ENCODE measurements at regions not wholly inside any gene's neighbourhood (a gene's known extent, or its start where the extent isn't known, plus 50 kb on each side); places are given as distances from the start of the nearest gene placed in this dataset.
"Not testable (repeated sequence)": the region's sequence is repeated elsewhere in the genome, so short reads cannot be mapped to it uniquely, and the experiment has no call there.

DNA sequence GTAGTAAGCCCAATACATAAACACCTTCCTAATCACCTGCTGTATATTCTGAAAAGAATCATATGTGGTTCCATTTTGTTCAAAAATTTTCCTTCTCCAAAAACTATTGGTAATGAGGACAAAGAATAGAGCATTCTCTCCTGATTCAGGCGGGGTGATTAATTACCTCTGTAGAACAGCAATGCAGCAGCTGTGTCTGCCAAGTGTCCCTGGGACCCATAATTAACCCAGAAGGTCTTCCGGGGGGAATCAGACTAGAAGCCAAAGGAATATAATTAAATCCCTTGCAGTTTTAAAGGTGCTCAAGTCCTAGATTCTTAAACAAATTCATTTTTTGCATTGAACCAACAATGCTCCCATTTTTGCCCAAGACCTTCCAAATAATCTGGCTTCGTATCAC is 60.3 kb upstream of the ABLIM1 start:
- Histone ChIP-seq H3K4me3 (replicated peaks in 1 of 3) (no peak overlapping the region), H3K36me3 (no peaks in the 10 kb centered on the region), H3K9me3 (no peaks in the 10 kb centered on the region), H3K4me1 (peaks cover 67 to 82% of the 10 kb centered on the region in 2 donors), H3K27me3 (no peaks in the 10 kb centered on the region), H3K27ac (peak overlapping the region in 1 of 3 donors; percentile 58)
- intact Hi-C loops (cut with DNase I), result no loop called here
- 81 to 93% methylated on average over 3 of the region's 3 CpGs for WGBS, 2 donors
- DNase-seq, result no peak
- TF ChIP-seq, protein P1, sequence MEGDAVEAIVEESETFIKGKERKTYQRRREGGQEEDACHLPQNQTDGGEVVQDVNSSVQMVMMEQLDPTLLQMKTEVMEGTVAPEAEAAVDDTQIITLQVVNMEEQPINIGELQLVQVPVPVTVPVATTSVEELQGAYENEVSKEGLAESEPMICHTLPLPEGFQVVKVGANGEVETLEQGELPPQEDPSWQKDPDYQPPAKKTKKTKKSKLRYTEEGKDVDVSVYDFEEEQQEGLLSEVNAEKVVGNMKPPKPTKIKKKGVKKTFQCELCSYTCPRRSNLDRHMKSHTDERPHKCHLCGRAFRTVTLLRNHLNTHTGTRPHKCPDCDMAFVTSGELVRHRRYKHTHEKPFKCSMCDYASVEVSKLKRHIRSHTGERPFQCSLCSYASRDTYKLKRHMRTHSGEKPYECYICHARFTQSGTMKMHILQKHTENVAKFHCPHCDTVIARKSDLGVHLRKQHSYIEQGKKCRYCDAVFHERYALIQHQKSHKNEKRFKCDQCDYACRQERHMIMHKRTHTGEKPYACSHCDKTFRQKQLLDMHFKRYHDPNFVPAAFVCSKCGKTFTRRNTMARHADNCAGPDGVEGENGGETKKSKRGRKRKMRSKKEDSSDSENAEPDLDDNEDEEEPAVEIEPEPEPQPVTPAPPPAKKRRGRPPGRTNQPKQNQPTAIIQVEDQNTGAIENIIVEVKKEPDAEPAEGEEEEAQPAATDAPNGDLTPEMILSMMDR (IDR thresholded peaks at IDR 0.05), result no peak
- TF ChIP-seq POLR2A (IDR thresholded peaks at IDR 0.05), result no peak

DNA sequence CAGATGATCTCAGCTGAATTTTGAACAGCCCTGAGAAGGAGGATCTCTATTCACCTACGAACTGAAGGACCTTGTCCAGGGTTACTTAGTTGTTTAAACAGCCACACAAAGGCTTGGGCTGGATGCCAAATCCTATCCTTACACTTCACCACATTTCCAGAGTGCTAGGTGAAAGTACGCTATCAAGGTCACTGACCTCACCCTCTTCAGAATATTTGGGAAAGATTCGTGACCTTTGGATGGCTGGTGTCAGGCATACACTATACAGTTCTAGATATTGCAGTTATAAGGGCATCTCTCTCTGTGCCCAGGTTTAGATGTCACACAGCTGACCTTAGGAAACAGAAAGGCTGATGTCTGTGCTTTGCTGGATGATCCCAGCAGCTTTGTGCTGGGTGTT is 61.2 kb upstream of the ABLIM1 start:
- DNase-seq, result peak; percentile 69 to 75
- peak overlapping the region; percentile 37 to 58 (median 57) for H3K27ac ChIP-seq
- WGBS, 2 donors, result 29 to 41% methylated on average over 3 of the region's 3 CpGs
- H3K27me3 ChIP-seq, result no peaks in the 10 kb centered on the region
- TF ChIP-seq POLR2A (IDR thresholded peaks at IDR 0.05), result no peak
- TF ChIP-seq, protein P1 (IDR thresholded peaks at IDR 0.05), result no peak
- H3K4me3 ChIP-seq (replicated peaks in 1 of 3), result no peak overlapping the region
- H3K36me3 ChIP-seq, result no peaks in the 10 kb centered on the region
- no peaks in the 10 kb centered on the region for H3K9me3 ChIP-seq
- intact Hi-C loops (cut with DNase I), result no loop called here
- H3K4me1 ChIP-seq, result peaks cover 62 to 75% of the 10 kb centered on the region in 2 donors

DNA sequence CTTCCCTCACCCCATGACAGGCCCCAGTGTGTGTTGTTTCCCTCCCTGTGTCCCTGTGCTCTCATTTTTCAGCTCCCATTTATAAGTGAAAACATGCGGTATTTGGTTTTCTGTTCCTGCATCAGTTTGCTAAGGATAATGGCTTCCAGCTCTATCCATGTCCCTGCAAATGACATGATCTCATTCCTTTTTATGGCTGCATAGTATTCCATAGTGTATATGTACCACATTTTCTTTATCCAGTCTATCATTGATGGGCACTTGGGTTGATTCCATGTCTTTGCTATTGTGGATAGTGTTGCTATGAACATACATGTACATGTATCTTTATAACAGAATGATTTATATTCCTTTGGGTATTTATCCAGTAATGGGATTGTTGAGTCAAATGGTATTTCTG is 61.9 kb upstream of the ABLIM1 start:
- H3K4me3 ChIP-seq (replicated peaks in 1 of 3); H3K9me3 ChIP-seq; intact Hi-C loops (cut with DNase I); H3K27me3 ChIP-seq; H3K36me3 ChIP-seq; DNase-seq: not testable (repeated sequence)
- peaks cover 59 to 68% of the 10 kb centered on the region in 2 donors for H3K4me1 ChIP-seq
- peak overlapping the region in 2 of 3 donors; percentile 57 to 58 for H3K27ac ChIP-seq
- WGBS, 2 donors, result 96 to 97% methylated on average over 1 of the region's 1 CpG

DNA sequence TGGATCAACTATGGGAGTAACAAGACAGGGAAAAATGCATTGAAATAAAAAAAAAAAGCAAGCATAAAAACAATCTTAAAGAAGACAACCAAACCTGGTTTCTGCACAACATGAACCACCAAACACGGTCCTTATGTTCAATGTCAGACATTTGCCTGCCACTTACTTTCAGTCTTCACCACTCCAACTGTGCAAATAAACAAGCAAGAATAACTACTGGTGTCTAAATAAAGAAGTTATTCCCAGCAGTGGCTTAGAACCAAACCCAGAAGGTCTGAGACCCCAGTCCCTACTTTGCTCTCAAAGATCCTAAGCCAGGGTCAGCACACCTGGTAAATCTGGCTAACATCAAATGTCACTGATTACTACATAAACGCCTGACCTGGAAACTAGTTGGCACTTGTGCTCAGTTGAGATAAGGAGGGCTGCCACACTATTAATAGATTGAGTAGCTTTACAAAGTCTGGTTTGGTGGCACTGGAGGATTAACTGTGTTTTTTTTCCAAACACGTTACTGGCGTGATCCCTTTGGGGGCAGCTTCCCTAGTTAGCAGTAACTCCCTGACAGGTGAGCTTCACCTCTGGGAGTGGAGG is 62.7 kb upstream of the ABLIM1 start:
- Histone ChIP-seq H3K4me1 (peaks cover 54 to 61% of the 10 kb centered on the region in 2 donors), H3K4me3 (replicated peaks in 1 of 3) (no peak overlapping the region), H3K36me3 (no peaks in the 10 kb centered on the region), H3K9me3 (no peaks in the 10 kb centered on the region), H3K27me3 (no peaks in the 10 kb centered on the region), H3K27ac (peak overlapping the region in 2 of 3 donors; percentile 57 to 58)
- intact Hi-C loops (cut with DNase I), result no loop called here
- peak in 1 of 2 donors; percentile 18 for DNase-seq
- TF ChIP-seq, protein P1 (IDR thresholded peaks at IDR 0.05), result no peak
- TF ChIP-seq POLR2A (IDR thresholded peaks at IDR 0.05), result no peak
- WGBS, 2 donors, result 30 to 31% methylated on average over 2 to 4 of the region's 4 CpGs

DNA sequence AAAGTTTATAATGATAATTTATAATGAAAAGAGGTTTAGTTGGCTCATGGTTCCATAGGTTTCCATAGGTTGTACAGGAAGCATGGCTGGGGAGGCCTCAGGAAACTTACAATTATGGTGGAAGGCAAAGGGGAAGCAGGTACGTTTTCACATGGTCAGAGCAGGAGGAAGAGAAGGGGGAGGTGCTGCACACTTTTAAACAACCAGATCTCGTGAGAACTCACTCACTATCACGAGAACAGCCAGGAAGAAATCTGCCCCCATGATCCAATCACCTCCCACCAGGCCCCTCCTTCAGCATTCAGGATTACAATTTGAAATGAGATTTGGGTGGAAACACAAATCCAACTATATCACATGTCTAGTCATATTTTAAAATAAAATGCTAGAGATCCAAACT is 64.1 kb upstream of the ABLIM1 start:
- 73 to 81% methylated on average over 3 of the region's 3 CpGs for WGBS, 2 donors

DNA sequence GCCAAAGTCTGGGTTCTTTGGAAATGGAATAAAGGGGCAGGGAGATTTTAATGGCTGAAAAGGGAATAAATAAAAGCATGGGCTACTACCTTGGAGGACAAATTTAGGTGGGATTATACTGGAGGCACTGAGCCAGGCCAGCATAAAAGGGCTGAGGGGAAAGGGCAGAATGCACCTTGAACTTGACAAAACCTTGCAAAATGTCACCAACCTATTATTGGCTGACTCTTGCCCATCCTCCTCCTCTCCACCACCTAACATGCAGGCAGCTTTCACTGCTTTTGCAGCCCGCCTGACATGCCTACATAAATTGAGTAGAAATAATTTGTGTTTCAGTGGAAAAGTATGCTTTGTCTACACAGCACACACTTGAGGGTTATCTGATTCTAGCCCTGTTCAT is 65.3 kb upstream of the ABLIM1 start:
- WGBS, 2 donors, result 87 to 94% methylated on average over 1 of the region's 1 CpG
- Histone ChIP-seq H3K27me3 (no peaks in the 10 kb centered on the region), H3K27ac (no peak overlapping the region), H3K4me1 (peaks cover 45 to 56% of the 10 kb centered on the region in 2 donors), H3K36me3 (no peaks in the 10 kb centered on the region), H3K9me3 (no peaks in the 10 kb centered on the region), H3K4me3 (replicated peaks in 1 of 3) (no peak overlapping the region)
- no peak for DNase-seq
- intact Hi-C loops (cut with DNase I), result no loop called here
- no peak for TF ChIP-seq POLR2A (IDR thresholded peaks at IDR 0.05)
- TF ChIP-seq, protein P1 (IDR thresholded peaks at IDR 0.05), result no peak

More for the DNA sequence above, 64.1 kb upstream of the ABLIM1 start:
- H3K4me3 ChIP-seq (replicated peaks in 1 of 3); DNase-seq; intact Hi-C loops (cut with DNase I); H3K9me3 ChIP-seq; H3K27me3 ChIP-seq; H3K27ac ChIP-seq; H3K36me3 ChIP-seq: not testable (repeated sequence)
- peaks cover 48 to 61% of the 10 kb centered on the region in 2 donors for H3K4me1 ChIP-seq
